ENCODE measurements at regions not wholly inside any gene's neighbourhood (a gene's known extent, or its start where the extent isn't known, plus 50 kb on each side); places are given as distances from the start of the nearest gene placed in this dataset.

DNA sequence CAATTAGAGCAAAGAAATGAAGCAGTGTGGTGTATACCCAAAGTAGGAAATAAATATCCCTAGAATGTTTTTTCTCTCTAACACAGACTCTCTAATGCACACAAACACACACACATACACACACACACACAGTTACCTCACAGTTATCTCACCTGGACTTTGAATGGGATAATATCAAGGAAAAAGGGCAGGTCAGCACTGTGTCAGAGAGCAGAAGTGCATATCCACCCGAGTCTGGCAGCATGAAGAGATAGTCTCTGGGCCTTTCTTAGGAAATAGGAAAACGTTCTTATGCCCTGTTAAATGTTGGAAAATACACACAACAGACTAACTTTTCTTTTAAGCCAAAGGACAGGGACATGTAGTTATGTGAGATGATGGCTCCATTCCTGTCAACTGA, 162.0 kb downstream of the COL6A3 start:
- no peak for DNase-seq

- DNase-seq, result no peak
These were observed 160.8 kb downstream of the COL6A3 start for GRCh38 chr2:237253046-237253702.

DNA sequence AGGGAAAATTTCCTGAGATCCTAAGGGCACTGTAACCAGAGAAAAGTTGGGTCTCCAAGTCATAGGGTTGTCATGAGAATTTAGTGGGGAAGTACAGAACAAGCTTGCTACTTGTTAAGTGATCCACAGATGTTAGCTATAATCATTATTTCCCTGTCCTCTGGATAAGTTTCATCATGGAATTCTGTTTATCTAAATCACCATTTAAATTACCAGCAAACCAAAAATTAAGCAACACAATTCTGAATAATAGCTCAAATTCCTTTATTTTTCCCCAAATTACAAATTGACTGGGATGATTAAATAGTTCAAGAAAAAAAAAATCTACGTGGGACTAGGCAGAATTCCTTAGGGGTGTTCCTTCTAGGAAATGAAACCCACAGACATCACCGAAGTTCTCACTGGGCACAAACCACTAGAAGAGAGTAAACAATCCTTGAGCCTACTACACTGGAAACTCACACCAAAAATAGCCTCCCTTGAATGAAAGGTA, 159.5 kb downstream of the COL6A3 start:
- no peak for DNase-seq

GRCh38 chr2:237254911-237255578, 158.9 kb downstream of the COL6A3 start:
- DNase-seq, result no peak

DNA sequence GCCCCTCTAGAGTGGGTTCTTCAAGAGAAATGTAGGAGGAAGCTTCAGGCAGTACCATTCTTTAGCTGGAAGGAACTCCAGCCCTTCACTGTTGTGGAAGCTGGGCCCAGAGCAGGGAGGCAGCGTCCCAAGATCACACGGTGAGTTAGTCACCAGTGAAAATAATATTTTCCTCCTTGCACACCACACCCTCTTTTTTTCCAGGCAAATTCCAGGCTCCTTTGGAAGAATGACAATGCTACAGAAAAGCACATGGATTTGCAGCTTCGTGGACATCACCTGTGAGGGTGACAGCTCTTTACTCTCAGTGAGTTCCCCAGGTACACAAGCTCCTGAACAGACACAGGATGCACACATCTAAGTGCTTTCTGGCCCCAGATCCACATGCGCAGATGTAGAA, 157.1 kb downstream of the COL6A3 start:
- no peak for DNase-seq

GRCh38 chr2:237257471-237257951, 156.5 kb downstream of the COL6A3 start:
- no peak for DNase-seq

DNA sequence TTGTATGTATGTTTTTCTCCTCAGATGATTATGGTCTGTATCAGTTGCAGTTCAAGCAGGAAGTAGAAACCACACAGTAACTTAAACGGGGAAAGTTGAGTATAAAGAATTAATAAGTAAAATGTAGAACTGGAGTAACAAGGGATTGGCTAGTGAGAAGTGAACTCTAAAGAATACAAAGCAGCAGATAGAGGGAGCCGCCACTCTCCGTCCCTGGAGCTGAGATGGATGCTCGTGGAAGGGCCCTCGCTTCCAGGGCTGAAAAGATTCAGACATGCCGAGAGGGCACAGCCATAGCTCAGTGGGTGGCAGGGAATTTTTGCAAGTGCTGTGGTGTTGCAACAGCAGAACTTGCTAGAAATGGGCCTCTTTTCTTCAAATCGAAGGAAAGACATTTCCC, 155.8 kb downstream of the COL6A3 start:
- DNase-seq, result no peak

- no peak for DNase-seq
These were observed 155.3 kb downstream of the COL6A3 start for GRCh38 chr2:237258615-237259014.

GRCh38 chr2:237259201-237259600, 154.8 kb downstream of the COL6A3 start:
- DNase-seq, result no peak

DNA sequence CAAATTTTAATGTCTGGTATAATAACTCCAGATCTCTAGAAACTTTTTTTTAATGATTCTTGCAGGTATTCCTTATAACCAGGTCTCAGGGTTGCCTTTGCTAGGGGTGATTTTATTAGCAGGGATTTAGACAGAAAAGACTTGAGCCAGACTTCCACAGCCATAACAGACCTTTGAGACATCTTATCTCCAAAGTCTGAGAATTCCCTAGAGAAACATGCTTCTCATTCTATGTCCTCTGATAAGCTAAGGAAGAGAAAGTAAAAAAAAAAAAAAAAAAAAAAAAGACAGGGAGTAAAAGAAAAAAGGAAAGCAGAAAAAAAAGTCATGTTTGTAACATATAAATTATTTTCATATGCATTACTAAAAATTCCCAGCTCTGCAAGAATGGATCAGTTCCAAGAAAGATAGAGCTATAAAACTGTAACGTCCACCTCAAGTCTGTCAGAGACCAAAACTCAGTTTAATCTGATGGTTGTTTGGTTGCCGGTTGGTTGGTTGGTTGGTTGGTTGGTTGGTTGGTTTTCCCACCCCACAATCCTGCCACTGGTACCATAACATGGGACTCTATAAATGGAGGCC, 153.8 kb downstream of the COL6A3 start:
- DNase-seq, result no peak

GRCh38 chr2:237260686-237261085, 153.3 kb downstream of the COL6A3 start:
- no peak for DNase-seq

DNA sequence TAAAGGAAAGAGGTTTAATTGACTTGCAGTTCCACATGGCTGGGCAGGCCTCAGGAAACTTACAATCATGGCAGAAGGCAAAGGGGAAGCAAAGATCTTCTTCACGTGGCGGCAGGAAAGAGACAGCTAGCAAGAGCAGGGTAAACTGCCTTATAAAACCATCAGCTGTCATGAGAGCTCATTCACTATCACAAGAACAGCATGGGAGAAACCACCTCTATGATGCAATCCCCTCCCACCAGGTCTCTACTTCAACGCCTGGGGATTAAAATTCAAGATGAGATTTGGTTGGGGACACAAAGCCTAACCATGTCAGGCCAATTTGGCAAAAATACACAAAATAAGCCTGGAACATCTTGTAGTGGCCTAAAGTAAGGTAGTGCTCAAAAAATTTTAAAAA, 152.6 kb downstream of the COL6A3 start:
- DNase-seq, result no peak

- no peak for DNase-seq
These were observed 150.9 kb downstream of the COL6A3 start for GRCh38 chr2:237262838-237263771.

- DNase-seq, result no peak
These were observed 149.3 kb downstream of the COL6A3 start for GRCh38 chr2:237264480-237265219.

DNA sequence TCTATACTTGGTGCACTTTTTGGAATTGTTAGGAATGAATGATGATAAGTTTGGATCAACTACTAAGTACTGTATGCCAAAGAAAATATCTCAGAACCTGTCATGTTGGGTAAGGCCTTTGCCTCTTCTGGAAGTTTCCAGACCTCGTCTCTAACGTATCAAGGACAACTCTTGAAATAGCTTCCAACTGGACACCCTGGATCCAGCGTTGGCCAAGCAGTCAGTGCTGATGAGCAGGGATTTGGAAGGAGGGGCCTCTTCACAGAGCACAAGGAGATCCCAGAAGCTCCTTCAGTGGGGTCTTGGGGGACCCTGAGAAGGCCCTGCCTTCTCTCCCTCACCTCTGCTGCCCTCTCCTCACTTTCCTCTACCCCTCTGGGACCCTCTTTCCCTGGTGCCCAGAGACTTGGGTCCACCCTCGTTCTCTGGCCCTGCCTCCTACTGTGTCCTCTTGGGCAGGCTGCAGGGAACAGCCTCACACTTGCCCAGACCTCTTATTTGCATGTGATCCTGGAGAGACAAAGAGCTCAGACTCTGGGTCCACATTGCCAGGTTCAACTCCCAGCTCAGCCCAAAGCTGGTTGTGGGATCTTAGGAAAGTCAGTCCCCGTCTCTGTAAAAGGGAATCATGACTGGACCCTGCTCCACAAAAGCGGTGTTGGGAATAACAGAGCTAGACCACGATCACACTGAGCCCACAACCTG, 145.8 kb downstream of the COL6A3 start:
- DNase-seq, result no peak

GRCh38 chr2:237269138-237269875, 144.7 kb downstream of the COL6A3 start:
- no peak for DNase-seq

- no peak for DNase-seq
These were observed 143.4 kb downstream of the COL6A3 start for GRCh38 chr2:237270520-237270919.

DNA sequence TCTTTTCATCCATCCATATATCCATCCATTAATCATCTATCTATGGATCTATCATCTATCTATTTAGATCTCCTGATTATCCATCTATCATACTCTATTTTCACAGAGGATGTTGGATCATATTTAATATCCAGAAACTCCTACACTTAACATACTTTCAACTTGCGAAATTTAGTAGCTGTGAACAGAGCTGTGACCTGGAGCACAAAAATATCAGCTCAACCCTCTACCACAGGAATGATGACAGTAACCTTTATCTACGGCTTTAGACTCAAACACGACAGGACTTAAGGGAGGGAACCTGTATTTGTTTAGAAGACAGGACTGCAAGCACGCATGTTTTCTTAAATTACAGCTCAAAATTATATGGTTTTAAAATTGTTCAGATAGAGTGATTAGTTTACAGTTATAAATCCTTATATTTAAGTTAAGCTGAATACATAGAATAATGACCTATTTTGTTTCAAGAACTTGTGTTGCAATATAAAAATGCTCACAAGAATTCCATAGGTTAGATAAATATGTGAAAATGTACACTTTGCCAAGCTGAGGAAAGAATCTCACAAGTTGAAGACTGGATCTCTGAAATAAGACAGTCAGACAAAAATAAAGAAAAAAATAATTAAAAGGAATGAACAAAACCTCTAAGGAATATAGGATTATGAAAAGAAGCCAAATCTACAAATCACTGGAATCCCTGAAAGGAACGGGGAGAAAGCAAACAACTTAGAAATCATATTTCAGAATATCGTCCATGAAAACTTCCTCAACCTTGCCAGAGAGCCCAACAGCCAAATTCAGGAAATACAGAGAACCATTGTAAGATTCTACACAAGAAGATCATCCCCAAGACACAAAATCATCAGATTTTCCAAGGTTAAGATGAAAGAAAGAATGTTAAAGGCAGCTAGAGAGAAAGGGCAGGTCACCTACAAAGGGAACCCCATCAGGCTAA, 142.0 kb downstream of the COL6A3 start:
- no peak for DNase-seq
